GM19238 (cell line): ENCODE measurements at regions not wholly inside any gene's neighbourhood (a gene's known extent, or its start where the extent isn't known, plus 50 kb on each side); places are given as distances from the start of the nearest gene placed in this dataset.

ENCODE experiments used
- DNase-seq: peaks from one replicate; pipeline ENCODE4 v3.0.0; 2011; ENCODE audit warnings: low spot score; ENCODE audit not compliant: insufficient read length

DNA sequence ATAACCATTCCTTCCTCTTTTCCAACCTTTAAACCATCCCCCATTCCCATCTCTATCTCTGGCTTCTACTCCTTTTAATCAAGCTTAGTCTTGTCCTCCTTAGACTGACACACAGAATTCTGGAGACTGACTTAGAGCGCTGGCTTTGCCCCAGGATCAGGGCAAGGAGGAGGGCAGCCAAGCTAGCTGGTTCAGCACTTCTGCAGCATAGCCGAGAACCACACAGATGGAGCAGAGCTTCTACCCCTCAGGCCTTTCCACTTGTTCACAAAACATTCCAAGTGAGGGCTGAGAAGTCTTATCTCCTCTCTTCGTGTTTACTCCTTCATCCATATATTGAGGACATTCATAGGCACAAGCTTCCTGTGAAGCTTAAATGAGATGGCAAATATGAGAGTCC lies 246.5 kb upstream of the PEX5L start:
- no peak for DNase-seq

- DNase-seq, result no peak
Measured at GRCh38 chr3:180284331-180285110, 247.8 kb upstream of the PEX5L start.

- no peak for DNase-seq
Measured at GRCh38 chr3:180287703-180288102, 251.0 kb upstream of the PEX5L start.

GRCh38 chr3:180288816-180289215 lies 252.1 kb upstream of the PEX5L start:
- no peak for DNase-seq

- DNase-seq, result no peak
Measured at GRCh38 chr3:180290300-180290699, 253.6 kb upstream of the PEX5L start.

DNA sequence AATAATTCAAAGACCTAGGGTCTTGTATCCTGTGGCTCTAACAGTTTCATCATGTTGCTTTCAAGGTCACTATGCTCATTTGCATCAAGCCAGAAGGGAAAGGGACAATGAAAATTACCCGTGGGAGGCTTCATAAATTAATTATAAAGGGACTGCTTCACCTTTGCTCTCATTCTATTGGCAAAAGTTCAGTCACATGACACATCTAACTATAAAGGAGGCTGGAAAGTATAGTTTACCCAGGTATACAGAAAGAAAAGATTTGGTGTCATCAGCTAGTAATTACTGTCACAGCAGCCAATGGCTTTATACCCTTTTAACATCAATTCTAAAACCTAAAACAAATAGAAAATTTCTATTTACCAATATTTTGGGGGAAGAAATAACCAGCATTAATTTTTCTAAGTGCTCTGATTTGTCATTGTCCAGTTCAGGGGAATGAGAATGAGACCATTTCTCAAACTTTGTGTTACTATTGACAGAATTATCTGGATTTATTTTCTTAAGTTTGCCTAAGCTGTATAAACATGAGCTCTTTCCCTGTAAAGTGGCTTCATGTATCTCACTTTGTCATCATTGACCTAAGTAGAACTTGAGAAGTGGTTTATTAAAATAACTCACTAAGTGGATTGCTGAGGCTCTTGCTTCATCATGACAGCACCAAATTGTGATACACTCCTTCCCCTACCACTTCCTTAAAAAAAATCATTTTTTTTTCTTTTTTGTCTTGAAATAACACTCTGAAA lies 257.7 kb upstream of the PEX5L start:
- no peak for DNase-seq

DNA sequence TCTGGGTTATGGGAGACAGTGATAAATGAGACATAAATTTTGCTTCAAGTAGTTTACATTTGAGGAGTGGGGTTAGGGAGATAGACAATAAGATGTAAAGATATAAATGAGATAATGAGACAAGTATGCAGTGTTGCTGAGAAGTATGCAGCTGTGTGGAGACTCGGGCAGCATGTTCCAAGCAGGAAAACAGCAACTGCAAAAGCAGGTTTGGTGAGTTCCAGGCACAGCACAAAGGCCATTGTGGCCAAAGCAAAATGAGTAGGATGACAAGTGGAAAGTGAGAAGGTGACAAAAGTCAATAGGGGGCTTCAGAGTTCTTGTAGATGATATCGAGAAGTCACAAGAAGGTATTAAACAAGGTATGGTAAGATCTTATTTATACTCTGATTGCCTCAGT lies 259.1 kb upstream of the PEX5L start:
- no peak for DNase-seq

DNA sequence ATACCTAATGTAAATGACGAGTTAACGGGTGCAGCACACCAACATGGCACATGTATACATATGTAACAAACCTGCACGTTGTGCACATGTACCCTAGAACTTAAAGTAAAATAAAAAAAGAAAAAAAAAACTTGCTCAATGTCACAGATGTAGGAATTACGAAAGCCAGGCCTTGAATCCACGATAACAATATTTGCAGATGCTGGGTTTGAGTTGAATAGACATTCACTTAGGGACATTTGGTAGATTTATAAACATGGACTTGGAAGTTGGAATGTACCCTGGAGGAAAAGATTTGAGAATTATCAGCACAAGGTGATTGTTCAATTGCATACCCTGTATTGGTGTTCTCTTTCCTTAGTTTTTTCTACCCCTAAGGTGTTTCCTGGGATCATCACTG lies 260.2 kb upstream of the PEX5L start:
- DNase-seq, result no peak

- DNase-seq, result no peak
Measured at GRCh38 chr3:180306155-180306554, 269.4 kb upstream of the PEX5L start.

DNA sequence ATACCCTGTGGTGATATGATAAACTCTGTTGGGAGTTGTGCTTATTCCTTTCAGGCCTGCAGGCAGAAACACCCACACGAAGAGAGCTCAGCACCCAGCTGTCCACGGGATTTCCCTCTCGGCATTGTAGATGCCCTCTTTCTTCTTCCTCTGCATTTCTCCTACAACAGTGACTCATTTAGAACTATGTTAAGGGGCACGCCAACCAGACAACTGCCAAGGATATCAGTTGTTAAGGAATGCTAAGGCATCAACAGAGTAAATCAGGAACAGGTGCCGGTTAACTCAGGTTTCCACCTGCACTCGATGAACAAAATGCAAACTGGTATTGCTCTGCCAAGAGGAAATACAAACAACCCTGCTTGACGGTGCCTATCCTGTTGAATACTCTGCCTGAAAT lies 270.0 kb upstream of the PEX5L start:
- no peak for DNase-seq

GRCh38 chr3:180311242-180311641 lies 274.5 kb upstream of the PEX5L start:
- DNase-seq, result no peak

DNA sequence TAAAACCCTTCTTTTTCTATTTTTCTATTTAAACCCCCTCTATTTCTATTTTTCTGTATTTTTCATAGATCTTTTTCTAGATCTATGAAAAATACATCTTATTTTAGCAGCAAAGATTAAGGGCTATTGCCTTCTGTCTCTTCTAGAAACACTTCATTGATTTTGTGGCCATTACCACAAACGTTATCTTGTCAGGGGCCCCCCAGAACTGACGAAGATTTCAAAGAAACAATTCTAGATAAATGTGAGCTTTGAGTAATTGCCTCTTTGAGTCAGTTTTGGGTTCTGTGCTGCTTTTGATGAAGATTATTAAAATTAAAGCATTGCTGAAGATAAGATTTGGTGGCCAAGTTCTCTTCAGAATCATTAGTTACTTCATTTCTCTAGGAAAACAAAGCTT lies 279.6 kb upstream of the PEX5L start:
- no peak for DNase-seq

DNA sequence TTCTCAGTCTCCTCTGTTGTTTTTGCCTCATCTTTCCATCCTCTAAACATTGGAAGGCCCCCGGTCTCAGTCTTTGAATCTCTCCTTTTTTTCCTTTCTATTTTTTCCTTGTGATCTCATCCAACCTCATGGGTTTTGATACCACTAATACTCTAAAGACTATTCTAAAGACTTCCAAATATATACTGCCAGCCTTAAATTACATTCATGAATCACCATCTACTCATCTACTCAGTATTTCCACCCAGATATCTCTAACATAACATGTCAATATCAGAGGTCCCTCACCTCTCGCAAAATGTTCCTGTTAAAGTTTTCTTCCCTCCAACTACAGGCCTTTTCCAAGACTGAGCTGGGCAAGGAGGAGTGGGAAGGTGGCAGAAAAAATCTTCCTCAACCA lies 282.5 kb upstream of the TTC14 start:
- DNase-seq, result no peak

DNA sequence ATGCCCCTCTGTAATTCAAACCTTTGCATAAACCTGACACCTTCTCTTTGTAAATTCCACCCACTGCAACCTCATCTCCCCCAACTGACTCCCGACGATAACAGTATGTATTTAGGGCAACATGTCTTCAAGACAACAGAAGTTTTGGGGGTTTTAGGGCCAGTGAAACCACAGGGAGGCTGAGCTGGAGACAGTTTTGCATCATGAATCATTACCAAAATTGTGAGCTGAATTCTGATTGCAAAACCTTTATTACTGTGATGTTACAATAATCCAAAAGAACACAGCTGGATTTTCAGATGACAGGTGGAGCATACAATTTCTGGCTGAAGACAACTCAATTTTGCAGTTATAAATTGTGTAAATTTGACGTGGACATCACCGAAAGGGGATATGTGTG lies 281.3 kb upstream of the TTC14 start:
- DNase-seq, result no peak

- DNase-seq, result no peak
Measured at GRCh38 chr3:180321534-180321933, 280.4 kb upstream of the TTC14 start.

DNA sequence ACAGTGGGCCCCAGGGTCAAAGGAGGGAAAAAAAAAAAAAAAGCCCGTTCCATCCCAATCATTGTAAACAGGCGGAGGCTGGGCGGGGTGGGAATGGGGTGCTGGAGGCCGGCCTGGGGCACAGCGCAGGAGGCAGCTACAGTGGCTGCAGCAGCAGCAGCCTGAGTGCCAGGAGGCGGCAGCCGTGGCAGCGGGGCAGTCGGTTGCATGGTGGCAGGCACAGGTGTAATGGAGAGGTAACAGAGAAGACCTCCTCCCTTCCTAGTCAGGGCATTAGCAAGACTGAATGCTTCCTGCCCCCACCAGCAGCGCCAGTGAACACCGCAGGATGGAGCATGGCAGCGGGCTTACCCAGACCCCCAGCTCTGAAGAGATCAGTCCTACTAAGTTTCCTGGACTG lies 279.1 kb upstream of the TTC14 start:
- no peak for DNase-seq

DNA sequence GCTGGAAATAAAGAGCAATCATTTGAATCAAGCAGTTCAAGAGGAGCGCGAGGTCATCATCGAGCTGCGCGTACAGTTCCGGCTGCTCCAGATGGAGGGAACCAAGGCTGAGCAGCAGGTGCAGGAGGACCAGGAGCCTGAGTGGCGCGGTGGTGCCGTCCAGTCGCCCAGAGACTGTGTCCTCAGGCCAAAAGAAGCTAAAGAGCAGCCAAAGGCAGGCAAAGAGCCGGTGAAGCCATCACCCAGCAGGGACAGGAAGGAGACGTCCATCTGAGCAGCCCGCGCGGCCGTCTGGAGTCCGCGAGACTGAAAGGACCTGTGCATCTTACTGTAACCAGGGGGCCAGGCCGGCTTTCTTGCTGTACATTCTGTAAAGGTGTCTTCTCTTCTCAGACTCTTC lies 277.2 kb upstream of the TTC14 start:
- DNase-seq, result no peak

DNA sequence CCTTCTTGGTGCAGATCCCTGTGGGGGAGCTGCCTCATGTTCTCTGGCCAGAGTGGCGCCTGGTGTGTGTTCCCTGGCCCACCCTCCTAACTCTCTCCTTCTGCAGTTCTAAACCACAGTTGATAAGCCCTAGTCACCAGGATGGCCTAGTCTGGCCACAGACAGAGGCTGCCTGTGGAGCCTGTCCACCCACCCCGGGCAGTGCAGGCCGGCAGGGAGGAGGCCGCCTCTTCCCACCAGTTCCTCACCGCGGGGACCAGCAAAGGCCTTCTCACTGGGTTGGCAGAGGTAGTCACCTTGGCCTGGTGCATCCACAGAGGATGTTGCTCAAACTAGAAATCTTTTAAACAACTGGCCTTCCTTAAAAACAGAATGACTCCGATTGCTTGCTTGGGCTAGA lies 276.4 kb upstream of the TTC14 start:
- DNase-seq, result no peak

DNA sequence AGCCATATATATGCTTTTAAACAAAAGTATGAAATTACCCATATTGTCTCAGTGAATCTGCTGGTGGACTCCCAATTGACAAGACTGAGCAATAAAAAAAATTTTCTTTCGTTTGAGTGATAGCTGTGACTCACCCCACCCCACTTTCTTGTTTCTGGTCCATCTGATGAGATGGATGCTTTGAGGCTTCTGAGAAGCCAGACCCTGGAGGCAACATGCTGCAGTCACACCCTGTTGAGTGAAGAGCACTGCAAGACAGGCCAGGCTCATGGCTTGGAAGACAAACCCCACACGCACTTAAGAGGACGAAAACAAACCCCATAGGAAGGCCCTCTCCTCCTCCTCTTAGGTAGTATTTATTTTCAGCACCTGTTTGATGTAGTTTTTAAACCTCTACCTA lies 276.0 kb upstream of the TTC14 start:
- no peak for DNase-seq

GRCh38 chr3:180329187-180329586 lies 272.8 kb upstream of the TTC14 start:
- peak; percentile 23 for DNase-seq

- no peak for DNase-seq
Measured at GRCh38 chr3:180329847-180330246, 272.1 kb upstream of the TTC14 start.

DNA sequence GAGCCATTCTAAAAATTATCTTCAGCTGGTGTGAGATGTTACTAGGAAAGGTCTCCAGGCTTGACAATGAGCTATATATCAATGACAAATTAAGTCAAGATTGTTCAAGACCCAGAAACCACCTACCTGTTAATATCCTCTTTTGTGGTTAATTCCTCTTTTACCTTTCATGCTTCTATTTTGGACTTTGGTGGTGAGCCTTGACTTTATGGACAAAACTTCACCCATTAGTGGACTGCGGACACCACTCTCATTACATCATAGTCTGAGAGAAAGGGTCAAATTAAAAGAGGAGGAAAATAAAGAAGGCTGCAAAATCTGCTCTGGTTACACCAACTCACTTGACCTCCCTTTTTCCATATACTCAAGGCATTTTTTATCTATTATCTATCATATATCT lies 271.5 kb upstream of the TTC14 start:
- no peak for DNase-seq

- no peak for DNase-seq
Measured at GRCh38 chr3:180332608-180333007, 269.4 kb upstream of the TTC14 start.
